Right lobe of liver (tissue), 4 donors: ENCODE measurements at regions not wholly inside any gene's neighbourhood (a gene's known extent, or its start where the extent isn't known, plus 50 kb on each side); places are given as distances from the start of the nearest gene placed in this dataset.

Experiments
- CTCF ChIP-seq, 4 donors: fragments of 200-600 bp in 3 of 4; fragments of 450-650 bp in 1 of 4; IDR thresholded peaks; one replicate each; pipeline versions ENCODE4 v1.5.1 to v1.8.0; 2016 to 2022; ENCODE audit warnings: antibody characterized with exemption in 4 of 4, mild to moderate bottlenecking in 2 of 4
- POLR2A ChIP-seq: fragments of 450-650 bp; IDR thresholded peaks from one replicate; pipeline ENCODE4 v1.6.1; 2017; ENCODE audit warnings: antibody characterized with exemption, mild to moderate bottlenecking
- donor health status: DM: no; HTN: no; CAD: no.
- donor health status: DM: no; HTN: no; CAD: no.
- donor health status: DM: no; HTN: yes; CAD: no.

- TF ChIP-seq POLR2A (no peak), CTCF (IDR thresholded peaks at IDR 0.05) (no peak)
These were observed 160.7 kb upstream of the ZNF608 start for GRCh38 chr5:124907098-124907644.
